Activated T-cell treated with anti-CD3 and anti-CD28 coated beads, Interleukin-2, amount 50 U/mL, for 24 hours (primary cell): ENCODE measurements at regions not wholly inside any gene's neighbourhood (a gene's known extent, or its start where the extent isn't known, plus 50 kb on each side); places are given as distances from the start of the nearest gene placed in this dataset.

Source experiments
- DNase-seq: peaks from one replicate; pipeline ENCODE4 v3.0.0-alpha.2; 2020
- H3K27ac Mint-ChIP-seq: 2 replicates; pipeline ENCODE4 v1.8.0; 2020; ENCODE audit warnings: mild to moderate bottlenecking, mixed read lengths
- H3K27me3 Mint-ChIP-seq: 2 replicates; pipeline ENCODE4 v1.8.0; 2020; ENCODE audit warnings: mixed read lengths
- H3K36me3 Mint-ChIP-seq: 2 replicates; pipeline ENCODE4 v1.8.0; 2020; ENCODE audit warnings: low read depth, mixed read lengths
- H3K4me1 Mint-ChIP-seq: 2 replicates; pipeline ENCODE4 v1.8.0; 2020; ENCODE audit warnings: low read depth, mixed read lengths
- H3K4me3 Mint-ChIP-seq: 2 replicates; pipeline ENCODE4 v1.8.0; 2020; ENCODE audit warnings: mild to moderate bottlenecking, moderate library complexity, mixed read lengths
- H3K9me3 Mint-ChIP-seq: 2 replicates; pipeline ENCODE4 v1.8.0; 2020; ENCODE audit warnings: mixed read lengths

GRCh38 chr11:112310848-112311247, 50.2 kb upstream of the PLET1 start:
- DNase-seq, result no peak
- H3K4me1 Mint-ChIP-seq, result peaks cover under 1% of the 10 kb centered on the region
- H3K36me3 Mint-ChIP-seq, result no peaks in the 10 kb centered on the region
- no peak overlapping the region for H3K4me3 Mint-ChIP-seq
- no peak overlapping the region for H3K27ac Mint-ChIP-seq
- H3K27me3 Mint-ChIP-seq, result no peaks in the 10 kb centered on the region
- peaks cover 3% of the 10 kb centered on the region for H3K9me3 Mint-ChIP-seq

DNA sequence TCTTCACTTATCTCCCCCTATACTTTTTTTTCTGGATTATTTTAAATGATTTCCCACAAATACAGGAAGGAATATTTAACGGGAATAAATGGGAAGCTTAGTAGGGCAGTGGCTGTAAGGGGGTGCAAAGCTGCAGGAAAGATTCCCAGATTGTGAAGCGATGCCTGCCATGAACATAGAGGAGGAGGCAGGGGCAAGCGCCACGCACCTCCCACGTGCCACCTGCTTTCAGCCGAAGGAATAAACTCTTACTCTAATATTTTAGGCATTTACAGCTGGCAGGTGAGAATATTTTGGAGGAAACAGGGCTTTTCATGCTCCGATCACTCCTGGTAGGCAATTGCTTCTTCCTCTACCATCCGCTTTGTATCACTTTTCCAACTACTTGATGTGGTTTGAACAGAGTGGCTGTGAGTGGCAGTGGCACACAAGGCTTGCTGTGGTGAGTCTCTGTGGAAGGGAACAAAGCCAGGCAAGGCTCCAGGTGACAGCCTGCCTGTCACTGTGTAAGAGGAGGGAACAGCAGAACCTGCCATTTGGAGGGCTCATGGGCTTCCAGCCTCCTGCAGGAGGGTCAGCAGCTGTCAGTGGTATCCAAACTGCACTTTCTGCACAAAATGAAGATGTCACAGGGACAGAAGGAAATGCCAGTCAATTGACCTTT, 54.5 kb upstream of the PLET1 start:
- H3K9me3 Mint-ChIP-seq, result no peaks in the 10 kb centered on the region
- no peaks in the 10 kb centered on the region for H3K36me3 Mint-ChIP-seq
- H3K4me3 Mint-ChIP-seq, result no peak overlapping the region
- no peak for DNase-seq
- no peak overlapping the region for H3K27ac Mint-ChIP-seq
- peaks cover 3% of the 10 kb centered on the region for H3K4me1 Mint-ChIP-seq
- H3K27me3 Mint-ChIP-seq, result no peaks in the 10 kb centered on the region

DNA sequence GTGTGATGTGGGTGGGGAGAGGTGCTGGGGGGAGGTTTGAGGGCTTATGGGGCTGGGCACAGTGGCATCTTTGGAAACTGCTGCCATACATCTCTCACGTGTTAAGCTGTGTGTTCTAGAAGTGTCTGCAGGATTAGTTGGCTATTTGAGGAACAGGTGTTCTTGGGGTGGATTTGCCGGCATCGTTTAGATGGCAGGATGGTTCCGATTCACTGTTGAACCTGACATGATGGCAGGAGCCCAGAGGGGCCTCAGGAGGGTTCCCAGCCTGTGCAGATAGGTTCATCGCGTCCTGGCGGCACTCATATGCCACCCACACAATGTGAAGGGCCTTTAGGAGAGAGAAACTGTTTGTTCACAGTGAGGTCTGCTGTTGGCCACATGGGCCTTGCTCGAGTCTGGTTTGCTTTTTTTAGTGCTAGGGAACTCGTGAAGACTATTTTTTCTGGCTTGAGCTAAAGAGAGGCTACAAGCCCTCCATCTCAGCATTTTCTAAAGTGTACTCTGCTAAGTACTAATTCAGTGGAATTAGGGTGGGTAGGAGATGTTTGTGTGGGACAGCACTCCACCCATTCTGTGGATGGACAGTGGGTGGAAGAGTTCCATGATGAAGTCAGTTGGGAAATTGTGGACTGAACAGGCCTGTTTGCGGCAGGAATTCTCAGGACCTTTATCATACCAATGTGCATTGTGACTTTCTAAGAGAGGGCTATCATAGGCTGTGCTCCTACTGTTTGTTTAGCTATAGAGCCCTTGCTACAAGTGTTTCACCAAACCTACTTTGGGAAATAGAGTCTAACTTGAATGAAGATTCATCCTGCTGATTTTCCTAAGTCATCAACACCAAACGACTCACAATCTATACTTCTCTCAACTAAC, 55.4 kb upstream of the PLET1 start:
- Mint-ChIP-seq H3K27me3 (no peaks in the 10 kb centered on the region), H3K27ac (no peak overlapping the region), H3K36me3 (no peaks in the 10 kb centered on the region), H3K4me3 (no peak overlapping the region), H3K4me1 (peaks cover 6% of the 10 kb centered on the region), H3K9me3 (no peaks in the 10 kb centered on the region)
- DNase-seq, result no peak

- DNase-seq, result no peak
- Mint-ChIP-seq H3K4me3 (no peak overlapping the region), H3K27ac (no peak overlapping the region), H3K36me3 (no peaks in the 10 kb centered on the region), H3K27me3 (no peaks in the 10 kb centered on the region), H3K9me3 (no peaks in the 10 kb centered on the region), H3K4me1 (peaks cover 15% of the 10 kb centered on the region)
These were observed 56.3 kb upstream of the PLET1 start for GRCh38 chr11:112316971-112317370.

GRCh38 chr11:112318184-112318591, 57.5 kb upstream of the PLET1 start:
- peaks cover 23% of the 10 kb centered on the region for H3K4me1 Mint-ChIP-seq
- no peak overlapping the region for H3K27ac Mint-ChIP-seq
- H3K36me3 Mint-ChIP-seq, result no peaks in the 10 kb centered on the region

GRCh38 chr11:112318661-112319060, 58.0 kb upstream of the PLET1 start:
- peaks cover under 1% of the 10 kb centered on the region for H3K36me3 Mint-ChIP-seq
- no peaks in the 10 kb centered on the region for H3K27me3 Mint-ChIP-seq
- peaks cover under 1% of the 10 kb centered on the region for H3K9me3 Mint-ChIP-seq
- DNase-seq, result no peak
- no peak overlapping the region for H3K27ac Mint-ChIP-seq
- H3K4me1 Mint-ChIP-seq, result peaks cover 23% of the 10 kb centered on the region
- no peak overlapping the region for H3K4me3 Mint-ChIP-seq

More at GRCh38 chr11:112318184-112318591, 57.5 kb upstream of the PLET1 start:
- H3K27me3 Mint-ChIP-seq, result no peaks in the 10 kb centered on the region
- DNase-seq, result no peak
- H3K9me3 Mint-ChIP-seq, result no peaks in the 10 kb centered on the region
- H3K4me3 Mint-ChIP-seq, result no peak overlapping the region

- no peak for DNase-seq
- peaks cover 3% of the 10 kb centered on the region for H3K9me3 Mint-ChIP-seq
- H3K36me3 Mint-ChIP-seq, result peaks cover 2% of the 10 kb centered on the region
- H3K27me3 Mint-ChIP-seq, result no peaks in the 10 kb centered on the region
- H3K4me1 Mint-ChIP-seq, result peaks cover 23% of the 10 kb centered on the region
- no peak overlapping the region for H3K27ac Mint-ChIP-seq
- no peak overlapping the region for H3K4me3 Mint-ChIP-seq
These were observed 60.0 kb upstream of the PLET1 start for GRCh38 chr11:112320668-112321067.

DNA sequence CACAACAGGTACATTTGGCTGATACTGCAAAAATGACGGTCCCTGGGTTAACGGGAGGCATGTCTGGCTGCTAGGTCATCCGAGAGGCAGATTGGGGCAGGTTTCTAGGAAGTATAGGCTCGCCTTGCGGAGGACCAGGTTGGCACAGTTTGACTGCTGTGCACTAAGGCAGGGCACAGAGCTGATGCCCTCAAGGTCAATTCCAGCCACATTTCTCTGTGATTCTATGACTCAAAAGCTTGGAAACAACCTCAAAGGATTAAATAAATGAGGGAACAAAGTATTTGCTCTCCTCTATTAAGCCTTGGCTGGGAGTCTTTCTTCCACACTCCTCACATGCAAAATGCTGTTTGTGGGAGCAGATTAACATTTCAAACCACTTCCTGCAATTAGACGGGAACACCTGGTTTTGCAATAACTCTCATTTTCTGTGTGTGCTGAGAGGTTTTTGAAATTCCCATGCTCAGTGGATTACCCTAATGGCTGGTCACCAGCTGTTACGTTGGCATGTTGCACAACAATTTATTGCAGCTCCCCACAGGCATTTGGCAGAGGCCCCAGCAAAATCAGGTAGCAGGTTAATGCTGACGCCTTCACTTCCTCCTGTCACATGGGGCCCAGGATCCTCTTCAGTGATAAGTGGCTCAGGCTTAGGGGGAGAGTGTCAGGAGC, 61.0 kb upstream of the PLET1 start:
- Mint-ChIP-seq H3K4me1 (peaks cover 21% of the 10 kb centered on the region), H3K27ac (no peak overlapping the region), H3K27me3 (no peaks in the 10 kb centered on the region), H3K9me3 (peaks cover 3% of the 10 kb centered on the region), H3K36me3 (peaks cover 6% of the 10 kb centered on the region), H3K4me3 (no peak overlapping the region)
- DNase-seq, result no peak

DNA sequence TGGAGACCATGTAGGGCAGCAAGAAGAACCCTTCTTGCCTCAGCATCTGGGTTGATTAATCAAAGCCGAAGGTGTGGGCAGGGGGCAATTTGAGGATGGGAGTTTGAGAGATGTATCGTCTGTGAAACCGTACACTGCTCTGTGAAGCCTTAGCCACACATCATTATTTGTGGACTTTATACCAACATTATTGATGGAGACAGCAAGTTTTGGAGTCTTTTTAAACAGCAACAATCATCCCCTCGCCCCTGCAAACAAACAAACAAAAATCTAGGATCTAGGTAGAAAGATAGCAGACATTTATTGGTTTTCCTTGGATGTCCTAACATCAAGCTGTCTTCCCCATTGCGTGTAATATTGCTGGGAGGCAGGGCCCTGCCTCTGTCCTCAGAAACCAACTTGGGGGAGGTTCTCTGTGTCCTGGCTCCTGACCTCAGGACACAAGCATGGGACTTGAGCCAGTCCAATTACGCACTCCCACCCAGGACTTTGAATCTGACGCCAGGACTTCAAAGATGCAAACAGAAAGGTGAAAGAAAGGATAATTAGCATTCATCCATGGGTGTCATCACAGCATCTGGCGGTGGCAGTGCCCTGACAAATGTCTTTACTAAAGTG, 61.6 kb upstream of the PLET1 start:
- Mint-ChIP-seq H3K27me3 (no peaks in the 10 kb centered on the region), H3K4me1 (peaks cover 21% of the 10 kb centered on the region), H3K27ac (no peak overlapping the region), H3K36me3 (peaks cover 6% of the 10 kb centered on the region), H3K4me3 (no peak overlapping the region), H3K9me3 (peaks cover 3% of the 10 kb centered on the region)
- no peak for DNase-seq

- no peaks in the 10 kb centered on the region for H3K9me3 Mint-ChIP-seq
These were observed 73.7 kb upstream of the PLET1 start for GRCh38 chr11:112334381-112334780.

GRCh38 chr11:112336356-112336886, 75.8 kb upstream of the PLET1 start:
- no peaks in the 10 kb centered on the region for H3K9me3 Mint-ChIP-seq

More at GRCh38 chr11:112334381-112334780, 73.7 kb upstream of the PLET1 start:
- Mint-ChIP-seq H3K4me1 (no peaks in the 10 kb centered on the region), H3K27me3 (no peaks in the 10 kb centered on the region), H3K36me3 (no peaks in the 10 kb centered on the region), H3K27ac (no peak overlapping the region), H3K4me3 (no peak overlapping the region)
- no peak for DNase-seq

DNA sequence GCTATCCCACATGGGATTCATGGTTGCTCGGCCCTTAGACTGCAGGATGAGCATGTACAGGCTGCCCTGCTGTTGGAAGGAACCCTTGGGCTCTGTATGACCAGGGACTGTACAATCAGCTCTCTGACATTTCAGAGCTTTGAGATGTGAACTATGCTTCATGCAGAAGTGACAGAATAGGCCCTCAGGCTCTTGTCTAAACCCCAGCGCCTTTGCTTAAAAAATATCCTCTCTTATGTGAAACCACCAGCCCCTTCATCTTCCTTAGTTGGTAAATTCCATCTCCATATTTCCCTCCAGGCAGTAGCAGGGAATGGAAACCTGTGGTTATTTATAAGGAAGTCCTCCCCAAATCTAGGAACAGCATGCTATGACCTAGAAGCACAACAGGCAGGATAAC, 78.9 kb upstream of the PLET1 start:
- Mint-ChIP-seq H3K4me1 (no peaks in the 10 kb centered on the region), H3K9me3 (no peaks in the 10 kb centered on the region), H3K4me3 (no peak overlapping the region), H3K27me3 (no peaks in the 10 kb centered on the region), H3K36me3 (no peaks in the 10 kb centered on the region), H3K27ac (no peak overlapping the region)
- no peak for DNase-seq

More at GRCh38 chr11:112336356-112336886, 75.8 kb upstream of the PLET1 start:
- DNase-seq, result no peak
- Mint-ChIP-seq H3K4me1 (no peaks in the 10 kb centered on the region), H3K4me3 (no peak overlapping the region), H3K36me3 (no peaks in the 10 kb centered on the region), H3K27ac (no peak overlapping the region), H3K27me3 (no peaks in the 10 kb centered on the region)

DNA sequence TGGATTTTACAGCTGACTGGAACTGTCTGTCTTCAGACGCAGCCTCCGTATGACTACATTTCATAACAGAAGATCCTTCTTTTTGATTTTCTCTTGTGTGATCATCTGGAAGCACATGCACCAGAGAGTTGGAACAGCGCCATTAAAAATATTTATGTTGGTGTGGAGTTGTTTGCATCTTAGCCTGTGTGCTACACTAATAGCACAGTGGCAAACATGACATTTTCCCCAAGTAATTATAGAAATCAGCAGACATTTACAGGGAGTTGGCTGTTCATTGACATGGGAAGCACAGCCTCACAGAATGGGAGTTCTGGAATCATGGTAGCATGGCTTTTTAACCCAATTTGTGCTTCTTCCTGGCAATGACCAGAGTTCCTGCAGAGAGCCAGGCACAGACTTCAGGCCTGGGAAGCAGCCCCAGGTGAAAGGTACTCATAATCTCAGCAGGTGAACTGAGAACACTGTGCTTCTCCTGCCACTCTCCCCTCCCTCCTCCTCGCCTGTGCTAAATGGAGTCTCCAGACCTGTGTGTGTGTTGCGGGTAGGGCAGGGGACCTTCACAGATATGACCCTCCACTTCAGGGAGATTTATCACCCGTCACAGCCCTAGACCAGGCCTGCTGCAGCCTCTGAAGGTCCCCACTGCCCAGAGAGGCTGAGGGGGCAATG, 82.8 kb upstream of the PLET1 start:
- peaks cover 1% of the 10 kb centered on the region for H3K4me1 Mint-ChIP-seq
- H3K27me3 Mint-ChIP-seq, result no peaks in the 10 kb centered on the region
- H3K36me3 Mint-ChIP-seq, result no peaks in the 10 kb centered on the region
- H3K9me3 Mint-ChIP-seq, result no peaks in the 10 kb centered on the region
- H3K4me3 Mint-ChIP-seq, result no peak overlapping the region
- H3K27ac Mint-ChIP-seq, result no peak overlapping the region
- DNase-seq, result no peak

- no peak overlapping the region for H3K27ac Mint-ChIP-seq
- H3K36me3 Mint-ChIP-seq, result no peaks in the 10 kb centered on the region
- H3K9me3 Mint-ChIP-seq, result no peaks in the 10 kb centered on the region
- DNase-seq, result no peak
- H3K4me1 Mint-ChIP-seq, result peaks cover 5% of the 10 kb centered on the region
- H3K27me3 Mint-ChIP-seq, result no peaks in the 10 kb centered on the region
- no peak overlapping the region for H3K4me3 Mint-ChIP-seq
These were observed 83.4 kb upstream of the PLET1 start for GRCh38 chr11:112344040-112344413.
